ENCODE measurements at regions not wholly inside any gene's neighbourhood (a gene's known extent, or its start where the extent isn't known, plus 50 kb on each side); places are given as distances from the start of the nearest gene placed in this dataset.

- ATAC-seq (ENCODE audit: poor library complexity) (no peak), DNase-seq (no peak)
- H3K36me3 Mint-ChIP-seq (ENCODE audit: low read depth), result no peaks in the 10 kb centered on the region
- no peak overlapping the region for H3K4me3 Mint-ChIP-seq
- ChIA-PET CTCF (no interaction called here), POLR2A (no interaction called here)
- TF ChIP-seq CTCF (IDR thresholded peaks at IDR 0.05), result no peak
- Histone ChIP-seq H3K27me3 (ENCODE audit: control insufficient read depth in 1 of 2, insufficient read depth in 2 of 2, low read length in 2 of 2) (no peaks in the 10 kb centered on the region), H3K4me3 (ENCODE audit: low read length) (no peak overlapping the region), H3K36me3 (ENCODE audit: insufficient read depth, low read length) (no peaks in the 10 kb centered on the region), H3K4me1 (ENCODE audit: insufficient read depth, low read length) (no peaks in the 10 kb centered on the region), H3K9me3 (ENCODE audit: control insufficient read depth in 1 of 2, insufficient read depth in 1 of 2, low read length in 2 of 2) (no peaks in the 10 kb centered on the region), H3K27ac (ENCODE audit: low read depth in 1 of 2, low read length in 2 of 2) (no peak overlapping the region)
- intact Hi-C loops (cut with DNase I, micrococcal nuclease), result no loop called here
- peaks cover 15% of the 10 kb centered on the region for H3K27me3 Mint-ChIP-seq
- no peaks in the 10 kb centered on the region for H3K4me1 Mint-ChIP-seq (ENCODE audit: low read depth)
- H3K9me3 Mint-ChIP-seq, result no peaks in the 10 kb centered on the region
- no peak overlapping the region for H3K27ac Mint-ChIP-seq
Observed at GRCh38 chr3:8212794-8213193, 288.8 kb upstream of the LMCD1 start.

- Mint-ChIP-seq H3K9me3 (no peaks in the 10 kb centered on the region), H3K36me3 (ENCODE audit: low read depth) (no peaks in the 10 kb centered on the region), H3K4me3 (no peak overlapping the region), H3K27me3 (peaks cover 11% of the 10 kb centered on the region), H3K4me1 (ENCODE audit: low read depth) (no peaks in the 10 kb centered on the region), H3K27ac (no peak overlapping the region)
- intact Hi-C loops (cut with DNase I, micrococcal nuclease), result no loop called here
- ChIA-PET CTCF (no interaction called here), POLR2A (no interaction called here)
- ATAC-seq (ENCODE audit: poor library complexity) (no peak), DNase-seq (no peak)
- Histone ChIP-seq H3K27me3 (ENCODE audit: control insufficient read depth in 1 of 2, insufficient read depth in 2 of 2, low read length in 2 of 2) (no peaks in the 10 kb centered on the region), H3K27ac (ENCODE audit: low read depth in 1 of 2, low read length in 2 of 2) (no peak overlapping the region), H3K36me3 (ENCODE audit: insufficient read depth, low read length) (no peaks in the 10 kb centered on the region), H3K4me3 (ENCODE audit: low read length) (no peak overlapping the region), H3K9me3 (ENCODE audit: control insufficient read depth in 1 of 2, insufficient read depth in 1 of 2, low read length in 2 of 2) (no peaks in the 10 kb centered on the region), H3K4me1 (ENCODE audit: insufficient read depth, low read length) (no peaks in the 10 kb centered on the region)
- no peak for TF ChIP-seq CTCF (IDR thresholded peaks at IDR 0.05)
Observed at GRCh38 chr3:8213286-8213685, 288.3 kb upstream of the LMCD1 start.

- ChIA-PET POLR2A (no interaction called here), CTCF (interaction anchor here (2.6 kb wide), 1 partner anchor 10 kb away, joined by 5 read pairs; no protein-coding TSS in a partner anchor)
- Mint-ChIP-seq H3K9me3 (no peaks in the 10 kb centered on the region), H3K4me1 (ENCODE audit: low read depth) (no peaks in the 10 kb centered on the region), H3K4me3 (no peak overlapping the region), H3K27me3 (peaks cover 11% of the 10 kb centered on the region), H3K27ac (no peak overlapping the region), H3K36me3 (ENCODE audit: low read depth) (no peaks in the 10 kb centered on the region)
- Histone ChIP-seq H3K27me3 (ENCODE audit: control insufficient read depth in 1 of 2, insufficient read depth in 2 of 2, low read length in 2 of 2) (no peaks in the 10 kb centered on the region), H3K4me1 (ENCODE audit: insufficient read depth, low read length) (no peaks in the 10 kb centered on the region), H3K27ac (ENCODE audit: low read depth in 1 of 2, low read length in 2 of 2) (no peak overlapping the region), H3K9me3 (ENCODE audit: control insufficient read depth in 1 of 2, insufficient read depth in 1 of 2, low read length in 2 of 2) (no peaks in the 10 kb centered on the region), H3K36me3 (ENCODE audit: insufficient read depth, low read length) (no peaks in the 10 kb centered on the region), H3K4me3 (ENCODE audit: low read length) (no peak overlapping the region)
- DNase-seq, result no peak
- intact Hi-C loops (cut with DNase I, micrococcal nuclease), result no loop called here
- no peak for ATAC-seq (ENCODE audit: poor library complexity)
- TF ChIP-seq CTCF (IDR thresholded peaks at IDR 0.05), result no peak
Observed at GRCh38 chr3:8215821-8216220, 285.8 kb upstream of the LMCD1 start.

Data from CD4-positive, alpha-beta T cell (primary cell).